Kidney epithelial cell (primary cell): ENCODE measurements at regions not wholly inside any gene's neighbourhood (a gene's known extent, or its start where the extent isn't known, plus 50 kb on each side); places are given as distances from the start of the nearest gene placed in this dataset.
A peak's percentile ranks its signal among the peaks of the same experiment; 100 is the strongest.
"Not testable (repeated sequence)": the region's sequence is repeated elsewhere in the genome, so short reads cannot be mapped to it uniquely, and the experiment has no call there.

Experiments
- DNase-seq: peaks from one replicate; pipeline ENCODE4 v3.0.0-alpha.2; 2010; ENCODE audit warnings: low read depth
- H3K27me3 ChIP-seq: 2 replicates; pipeline ENCODE4 v1.6.0; 2011; ENCODE audit warnings: low read length; ENCODE audit not compliant: control insufficient read depth, insufficient read depth
- H3K36me3 ChIP-seq: 2 replicates; pipeline ENCODE4 v1.5.1; 2011; ENCODE audit warnings: low read length; ENCODE audit not compliant: control insufficient read depth, insufficient read depth
- H3K4me3 ChIP-seq: 2 replicates; pipeline ENCODE4 v1.5.1; 2011; ENCODE audit warnings: low read depth, mild to moderate bottlenecking, control low read depth, low read length
- TF ChIP-seq, protein P1 (sequence below): IDR thresholded peaks from 2 replicates; pipeline ENCODE4 v1.5.1; 2011; ENCODE audit warnings: mild to moderate bottlenecking, moderate library complexity, low read length, control low read depth, inconsistent platforms; ENCODE audit not compliant: insufficient read depth, poor library complexity, severe bottlenecking

- Histone ChIP-seq H3K36me3 (no peaks in the 10 kb centered on the region), H3K4me3 (no peak overlapping the region), H3K27me3 (no peaks in the 10 kb centered on the region)
- DNase-seq, result no peak
- TF ChIP-seq, protein P1, sequence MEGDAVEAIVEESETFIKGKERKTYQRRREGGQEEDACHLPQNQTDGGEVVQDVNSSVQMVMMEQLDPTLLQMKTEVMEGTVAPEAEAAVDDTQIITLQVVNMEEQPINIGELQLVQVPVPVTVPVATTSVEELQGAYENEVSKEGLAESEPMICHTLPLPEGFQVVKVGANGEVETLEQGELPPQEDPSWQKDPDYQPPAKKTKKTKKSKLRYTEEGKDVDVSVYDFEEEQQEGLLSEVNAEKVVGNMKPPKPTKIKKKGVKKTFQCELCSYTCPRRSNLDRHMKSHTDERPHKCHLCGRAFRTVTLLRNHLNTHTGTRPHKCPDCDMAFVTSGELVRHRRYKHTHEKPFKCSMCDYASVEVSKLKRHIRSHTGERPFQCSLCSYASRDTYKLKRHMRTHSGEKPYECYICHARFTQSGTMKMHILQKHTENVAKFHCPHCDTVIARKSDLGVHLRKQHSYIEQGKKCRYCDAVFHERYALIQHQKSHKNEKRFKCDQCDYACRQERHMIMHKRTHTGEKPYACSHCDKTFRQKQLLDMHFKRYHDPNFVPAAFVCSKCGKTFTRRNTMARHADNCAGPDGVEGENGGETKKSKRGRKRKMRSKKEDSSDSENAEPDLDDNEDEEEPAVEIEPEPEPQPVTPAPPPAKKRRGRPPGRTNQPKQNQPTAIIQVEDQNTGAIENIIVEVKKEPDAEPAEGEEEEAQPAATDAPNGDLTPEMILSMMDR, result no peak
These were observed 54.4 kb upstream of the MSH6 start for GRCh38 chr2:47728551-47728950.

DNA sequence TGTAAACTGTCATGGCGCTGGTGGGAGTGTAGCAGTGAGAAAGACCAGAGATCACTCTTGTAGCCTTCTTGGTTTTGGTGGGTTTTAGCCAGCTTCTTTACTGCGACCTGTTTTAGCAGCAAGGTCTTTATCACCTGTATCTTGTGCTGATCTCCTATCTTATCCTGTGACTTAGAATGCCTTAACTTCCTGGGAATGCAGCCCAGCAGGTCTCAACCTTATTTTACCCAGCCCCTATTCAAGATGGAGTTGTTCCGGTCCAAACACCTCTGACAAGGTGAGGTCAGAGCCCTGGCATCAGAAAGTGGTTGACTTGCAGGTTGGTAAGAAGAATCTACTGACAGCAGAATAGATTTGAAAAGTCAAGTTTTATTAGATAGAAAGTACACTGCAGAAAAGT lies 55.0 kb upstream of the MSH6 start:
- Histone ChIP-seq H3K27me3 (no peaks in the 10 kb centered on the region), H3K4me3 (no peak overlapping the region), H3K36me3 (no peaks in the 10 kb centered on the region)
- DNase-seq, result no peak
- TF ChIP-seq, protein P1, result no peak

- DNase-seq, H3K4me3 ChIP-seq, H3K36me3 ChIP-seq, H3K27me3 ChIP-seq: not testable (repeated sequence)
These were observed 56.0 kb upstream of the MSH6 start for GRCh38 chr2:47726978-47727377.

GRCh38 chr2:47725808-47726207 lies 57.1 kb upstream of the MSH6 start:
- TF ChIP-seq, protein P1, result no peak
- no peak for DNase-seq
- H3K27me3 ChIP-seq, result no peaks in the 10 kb centered on the region
- no peak overlapping the region for H3K4me3 ChIP-seq
- H3K36me3 ChIP-seq, result no peaks in the 10 kb centered on the region

DNA sequence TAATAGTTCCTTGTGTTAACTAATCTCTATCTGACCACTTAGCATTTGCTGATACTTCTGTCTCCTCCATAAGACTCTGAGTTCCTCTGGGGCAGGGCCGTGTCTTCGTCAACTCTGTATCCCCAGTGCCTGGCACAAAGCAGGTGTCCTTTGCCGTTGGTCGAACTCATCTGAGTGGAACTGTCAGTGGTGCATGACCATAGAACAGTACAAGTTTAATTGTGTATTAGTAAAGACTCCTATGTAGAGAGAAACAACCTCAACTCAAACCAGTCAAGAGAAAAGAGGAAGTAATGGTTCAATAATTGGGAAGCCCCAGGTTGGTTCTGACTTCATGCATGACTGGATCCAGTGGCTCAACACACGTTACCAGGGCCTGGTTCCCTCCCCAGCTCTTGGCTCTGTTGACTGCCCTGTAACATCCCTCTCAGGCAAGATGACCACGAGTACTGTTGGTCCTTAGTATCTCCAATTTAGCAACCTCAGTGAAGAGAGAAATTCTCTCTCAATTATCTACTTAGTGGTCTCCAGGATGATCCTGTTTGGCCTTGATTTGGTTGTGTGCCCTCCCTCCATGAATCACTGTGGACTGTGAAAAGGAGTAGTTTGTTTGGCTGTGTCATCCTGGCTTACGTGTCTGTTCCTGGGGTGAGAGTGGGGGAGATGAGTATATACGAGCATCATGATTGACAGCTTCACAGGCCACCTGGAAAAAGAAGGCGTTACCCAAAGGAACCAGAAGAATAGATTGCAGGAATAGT lies 58.5 kb upstream of the MSH6 start:
- TF ChIP-seq, protein P1, result no peak
- Histone ChIP-seq H3K4me3 (no peak overlapping the region), H3K27me3 (no peaks in the 10 kb centered on the region), H3K36me3 (no peaks in the 10 kb centered on the region)
- DNase-seq, result peak; percentile 82

GRCh38 chr2:47721296-47721695 lies 61.6 kb upstream of the MSH6 start:
- Histone ChIP-seq H3K27me3 (no peaks in the 10 kb centered on the region), H3K36me3 (no peaks in the 10 kb centered on the region), H3K4me3 (no peak overlapping the region)
- TF ChIP-seq, protein P1, result no peak
- DNase-seq, result no peak
